Smooth muscle cell (in vitro differentiated cells): ENCODE measurements at regions not wholly inside any gene's neighbourhood (a gene's known extent, or its start where the extent isn't known, plus 50 kb on each side); places are given as distances from the start of the nearest gene placed in this dataset.

Source experiments
- DNase-seq: peaks from one replicate; lab custom pipeline; 2025; ENCODE audit not compliant: unreplicated experiment; lab: John Stamatoyannopoulos, UW
- H2AFZ ChIP-seq: fragments of 200-600 bp; sonication (generic); 2 replicates; pipeline ENCODE4 v1.6.0; 2016; ENCODE audit warnings: antibody characterized with exemption, low read depth, mild to moderate bottlenecking
- H3F3A ChIP-seq: fragments of 200-600 bp; sonication (generic); 2 replicates; pipeline ENCODE4 v1.6.0; 2017; ENCODE audit warnings: antibody characterized with exemption, low read depth
- H3K27ac ChIP-seq: fragments of 200-600 bp; sonication (generic); 2 replicates; pipeline ENCODE4 v1.5.1; 2016; ENCODE audit warnings: low read depth, mild to moderate bottlenecking
- H3K27me3 ChIP-seq: fragments of 200-600 bp; sonication (generic); 2 replicates; pipeline ENCODE4 v1.6.1; 2016; ENCODE audit warnings: low read depth, mild to moderate bottlenecking
- H3K36me3 ChIP-seq: fragments of 200-600 bp; sonication (generic); 2 replicates; pipeline ENCODE4 v1.5.1; 2016; ENCODE audit warnings: low read depth
- H3K4me1 ChIP-seq: fragments of 200-600 bp; sonication (generic); 2 replicates; pipeline ENCODE4 v1.5.1; 2016; ENCODE audit warnings: low read depth
- H3K4me2 ChIP-seq: fragments of 200-600 bp; sonication (generic); 2 replicates; pipeline ENCODE4 v1.6.0; 2016; ENCODE audit warnings: mild to moderate bottlenecking
- H3K4me3 ChIP-seq: fragments of 200-600 bp; sonication (generic); 2 replicates; pipeline ENCODE4 v1.5.1; 2016; ENCODE audit warnings: mild to moderate bottlenecking
- H3K79me2 ChIP-seq: fragments of 200-600 bp; sonication (generic); 2 replicates; pipeline ENCODE4 v1.6.0; 2016; ENCODE audit warnings: low read depth, mild to moderate bottlenecking
- H3K9ac ChIP-seq: fragments of 200-600 bp; sonication (generic); 2 replicates; pipeline ENCODE4 v1.6.0; 2016; ENCODE audit warnings: low read depth
- H3K9me3 ChIP-seq: fragments of 200-600 bp; sonication (generic); replicated peaks from 2 replicates; pipeline ENCODE4 v1.5.1; 2016; ENCODE audit warnings: low read depth
- H4K20me1 ChIP-seq: fragments of 200-600 bp; sonication (generic); 2 replicates; pipeline ENCODE4 v1.6.0; 2016; ENCODE audit warnings: low read depth
- WGBS: methylation state at CpG from one replicate; pipeline ENCODE4 v1.1.7; 2016; ENCODE audit warnings: low lambda C conversion rate; 5-methylcytosine and 5-hydroxymethylcytosine counted together
- TF ChIP-seq, protein P1 (sequence below): fragments of 200-600 bp; sonication (generic); IDR thresholded peaks from 2 replicates; pipeline ENCODE4 v1.5.1; 2017; ENCODE audit warnings: borderline replicate concordance, mild to moderate bottlenecking, antibody characterized with exemption; ENCODE audit not compliant: insufficient read depth, poor library complexity, severe bottlenecking

DNA sequence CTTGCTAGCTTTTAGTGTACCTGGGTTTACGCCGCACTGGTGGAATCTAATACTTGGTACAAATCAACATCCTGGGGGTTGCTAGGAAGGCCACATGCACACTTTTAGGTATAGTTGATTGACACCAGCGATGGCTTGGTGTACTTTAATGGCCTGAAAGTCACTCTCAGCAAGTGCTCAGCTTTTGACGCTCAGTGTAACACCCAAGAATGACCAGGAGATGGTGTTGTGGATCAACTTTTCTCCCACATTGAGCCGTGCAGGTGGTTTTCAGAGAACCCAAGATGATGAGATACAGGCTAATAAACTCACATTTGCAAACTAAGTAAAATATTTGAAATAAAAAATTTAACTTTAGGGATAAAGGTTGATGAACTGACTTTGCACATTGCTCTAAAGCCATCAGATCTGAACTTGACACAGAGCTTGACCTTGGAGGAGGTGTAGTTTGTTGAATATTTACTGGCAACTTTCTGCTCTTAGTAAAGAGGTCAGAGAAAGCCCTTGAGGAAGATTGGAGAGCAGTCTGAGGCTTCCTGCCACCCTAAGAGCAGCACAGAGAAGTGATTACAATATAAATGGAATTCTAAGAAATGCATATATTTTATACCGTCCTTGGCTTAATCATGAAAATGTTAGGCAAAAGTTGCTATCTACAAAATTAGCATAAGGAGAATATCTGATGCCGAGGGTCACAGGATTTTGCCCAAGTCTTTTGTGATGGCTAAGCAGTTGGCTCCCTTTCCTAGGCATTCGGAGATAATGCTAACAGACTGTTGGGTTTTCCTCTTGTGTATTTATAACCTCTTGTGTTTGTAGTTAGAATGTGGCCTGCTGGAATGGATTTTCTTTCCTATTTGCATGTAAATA lies 143.4 kb upstream of the RASGRP1 start:
- no peak overlapping the region for H3K9ac ChIP-seq
- 43% methylated on average over 8 of the region's 8 CpGs for WGBS
- no peak for DNase-seq

DNA sequence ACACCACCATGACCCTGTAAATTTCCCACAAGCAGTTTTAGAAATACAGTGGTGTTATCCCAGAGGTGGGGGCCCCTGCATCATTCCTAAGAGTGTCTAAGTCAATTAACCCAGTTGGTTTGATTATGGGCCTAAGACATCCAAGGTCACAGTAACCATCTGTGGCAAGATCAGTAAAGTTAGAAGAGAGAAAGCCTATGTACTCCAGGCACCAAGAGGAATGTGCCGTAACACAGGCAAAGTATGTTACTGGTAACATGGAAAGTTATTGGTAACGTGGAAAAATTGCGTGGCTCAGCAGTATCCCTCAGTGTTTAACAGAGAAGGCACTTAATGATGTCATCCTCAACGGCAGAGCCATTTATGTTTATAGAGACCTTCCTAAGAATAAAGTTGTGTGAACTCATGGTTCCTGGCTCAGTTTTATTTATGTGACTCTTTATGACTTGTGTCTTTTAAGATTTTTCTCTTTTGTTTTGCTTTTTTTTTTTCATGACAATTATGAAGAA lies 144.1 kb upstream of the RASGRP1 start:
- Histone ChIP-seq H3K27ac (peak overlapping the region; percentile 61), H3K4me3 (no peak overlapping the region), H3K9ac (no peak overlapping the region), H4K20me1 (no peaks in the 10 kb centered on the region), H3K4me2 (peak overlapping the region; percentile 26), H3K9me3 (no peaks in the 10 kb centered on the region), H3K27me3 (peaks cover 13% of the 10 kb centered on the region), H2AFZ (peak overlapping the region; percentile 29), H3K4me1 (no peaks in the 10 kb centered on the region), H3K79me2 (no peaks in the 10 kb centered on the region), H3F3A (no peaks in the 10 kb centered on the region), H3K36me3 (no peaks in the 10 kb centered on the region)
- DNase-seq = no peak
- WGBS = 43% methylated on average over 4 of the region's 4 CpGs
- TF ChIP-seq, protein P1, sequence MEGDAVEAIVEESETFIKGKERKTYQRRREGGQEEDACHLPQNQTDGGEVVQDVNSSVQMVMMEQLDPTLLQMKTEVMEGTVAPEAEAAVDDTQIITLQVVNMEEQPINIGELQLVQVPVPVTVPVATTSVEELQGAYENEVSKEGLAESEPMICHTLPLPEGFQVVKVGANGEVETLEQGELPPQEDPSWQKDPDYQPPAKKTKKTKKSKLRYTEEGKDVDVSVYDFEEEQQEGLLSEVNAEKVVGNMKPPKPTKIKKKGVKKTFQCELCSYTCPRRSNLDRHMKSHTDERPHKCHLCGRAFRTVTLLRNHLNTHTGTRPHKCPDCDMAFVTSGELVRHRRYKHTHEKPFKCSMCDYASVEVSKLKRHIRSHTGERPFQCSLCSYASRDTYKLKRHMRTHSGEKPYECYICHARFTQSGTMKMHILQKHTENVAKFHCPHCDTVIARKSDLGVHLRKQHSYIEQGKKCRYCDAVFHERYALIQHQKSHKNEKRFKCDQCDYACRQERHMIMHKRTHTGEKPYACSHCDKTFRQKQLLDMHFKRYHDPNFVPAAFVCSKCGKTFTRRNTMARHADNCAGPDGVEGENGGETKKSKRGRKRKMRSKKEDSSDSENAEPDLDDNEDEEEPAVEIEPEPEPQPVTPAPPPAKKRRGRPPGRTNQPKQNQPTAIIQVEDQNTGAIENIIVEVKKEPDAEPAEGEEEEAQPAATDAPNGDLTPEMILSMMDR = no peak

More for the DNA sequence above, 143.4 kb upstream of the RASGRP1 start:
- no peaks in the 10 kb centered on the region for H4K20me1 ChIP-seq
- no peaks in the 10 kb centered on the region for H3K36me3 ChIP-seq
- H2AFZ ChIP-seq = no peak overlapping the region
- H3K27ac ChIP-seq = peak overlapping the region; percentile 61
- no peaks in the 10 kb centered on the region for H3K4me1 ChIP-seq
- no peaks in the 10 kb centered on the region for H3F3A ChIP-seq
- H3K4me3 ChIP-seq = no peak overlapping the region
- no peaks in the 10 kb centered on the region for H3K9me3 ChIP-seq
- H3K4me2 ChIP-seq = peak overlapping the region; percentile 26
- peaks cover 13% of the 10 kb centered on the region for H3K27me3 ChIP-seq
- TF ChIP-seq, protein P1 = peak; percentile 83
- no peaks in the 10 kb centered on the region for H3K79me2 ChIP-seq

- WGBS = 76% methylated on average over 2 of the region's 2 CpGs
- no peak for DNase-seq
- TF ChIP-seq, protein P1 = no peak
Measured at GRCh38 chr15:38709196-38709595, 144.6 kb upstream of the RASGRP1 start.

More at GRCh38 chr15:38709196-38709595, 144.6 kb upstream of the RASGRP1 start:
- H3K9ac ChIP-seq = no peak overlapping the region
- H3K4me1 ChIP-seq = no peaks in the 10 kb centered on the region
- peak overlapping the region; percentile 29 for H2AFZ ChIP-seq
- peak overlapping the region; percentile 61 for H3K27ac ChIP-seq
- H3K9me3 ChIP-seq = no peaks in the 10 kb centered on the region
- no peaks in the 10 kb centered on the region for H4K20me1 ChIP-seq
- H3K36me3 ChIP-seq = no peaks in the 10 kb centered on the region
- H3K4me2 ChIP-seq = no peak overlapping the region
- no peak overlapping the region for H3K4me3 ChIP-seq
- peaks cover 8% of the 10 kb centered on the region for H3K27me3 ChIP-seq
- no peaks in the 10 kb centered on the region for H3K79me2 ChIP-seq
- H3F3A ChIP-seq = no peaks in the 10 kb centered on the region
